HG03565 (cell line): ENCODE measurements at regions not wholly inside any gene's neighbourhood (a gene's known extent, or its start where the extent isn't known, plus 50 kb on each side); places are given as distances from the start of the nearest gene placed in this dataset.

ENCODE experiments used
- ATAC-seq: cut with Tn5 transposase; IDR thresholded peaks from one replicate; pipeline ENCODE4 v1.9.1; 2021; ENCODE audit warnings: mild to moderate bottlenecking, moderate library complexity; ENCODE audit not compliant: unreplicated experiment

DNA sequence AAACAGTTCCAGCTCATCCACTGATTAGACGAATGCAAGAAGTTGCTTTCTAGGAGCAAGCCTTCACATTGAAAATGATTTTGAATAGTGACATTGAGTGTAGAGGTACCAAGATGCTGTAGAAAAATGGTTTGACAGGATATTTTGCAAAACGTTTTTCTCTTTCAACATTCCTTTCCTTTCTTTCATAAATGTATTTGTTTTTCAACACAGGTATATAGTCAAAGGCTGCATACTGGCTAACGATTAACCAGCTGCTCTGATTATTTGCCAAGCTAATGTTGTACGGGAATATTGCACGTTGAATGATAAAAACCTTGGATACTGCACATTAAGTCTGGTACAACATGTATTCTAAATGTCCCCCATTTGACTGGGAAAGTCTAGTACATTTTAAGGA, 78.8 kb upstream of the TENT5A start:
- ATAC-seq: no peak

DNA sequence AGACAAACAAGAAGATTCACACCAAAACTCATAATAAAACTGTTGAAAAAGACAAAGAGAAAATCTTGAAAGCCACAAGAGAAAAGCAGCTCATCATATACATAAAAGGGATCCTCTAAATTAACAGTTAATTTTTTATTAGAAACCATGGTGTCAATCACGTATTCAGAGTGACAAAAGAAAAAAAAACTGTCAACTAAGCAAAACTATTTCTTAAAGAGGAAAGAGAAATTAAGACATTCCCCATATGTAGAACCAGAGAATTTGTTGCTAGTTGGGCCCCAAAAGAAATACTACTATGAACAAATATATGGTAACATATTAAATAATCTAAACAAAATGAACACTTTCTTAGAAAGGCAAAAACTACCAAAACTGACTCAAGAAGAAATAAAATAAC, 74.3 kb upstream of the TENT5A start:
- no peak for ATAC-seq

DNA sequence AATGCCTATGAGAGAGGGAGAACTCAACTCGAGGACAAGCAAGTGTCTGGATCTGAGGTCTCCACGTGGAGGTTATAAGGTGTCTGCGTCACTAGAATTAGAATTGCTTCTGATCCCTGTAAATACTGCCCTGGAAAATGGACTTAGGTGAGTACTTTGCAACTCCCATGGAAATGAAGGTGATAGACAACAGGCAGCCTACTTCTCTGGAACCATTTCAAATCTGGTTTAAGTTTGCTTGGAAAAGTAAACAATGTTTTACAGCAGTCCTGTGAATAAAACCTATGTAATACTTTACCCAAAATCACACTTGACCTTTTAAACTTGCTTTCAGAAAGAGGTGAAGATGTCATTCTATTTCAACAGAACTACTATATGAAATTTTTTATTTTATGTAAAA, 70.1 kb upstream of the TENT5A start:
- no peak for ATAC-seq

DNA sequence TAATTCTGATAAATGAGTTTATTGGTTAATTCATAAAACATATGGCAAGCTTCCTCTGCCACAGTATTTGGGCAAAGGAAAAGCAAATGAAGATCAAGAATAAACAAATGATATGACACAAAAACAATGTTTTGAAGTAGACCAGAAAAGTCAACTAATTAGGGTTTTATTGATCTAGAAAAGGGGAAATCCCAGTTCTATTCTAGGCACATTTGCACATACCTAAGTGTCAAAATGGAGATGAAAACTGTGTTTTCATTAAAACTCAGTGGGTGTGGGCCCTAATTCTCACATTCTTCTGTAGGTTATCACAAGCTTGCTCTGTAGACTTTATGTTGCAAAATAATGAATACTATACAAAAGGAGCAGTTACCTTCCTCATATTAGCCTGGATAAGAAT, 69.0 kb upstream of the TENT5A start:
- ATAC-seq: no peak

DNA sequence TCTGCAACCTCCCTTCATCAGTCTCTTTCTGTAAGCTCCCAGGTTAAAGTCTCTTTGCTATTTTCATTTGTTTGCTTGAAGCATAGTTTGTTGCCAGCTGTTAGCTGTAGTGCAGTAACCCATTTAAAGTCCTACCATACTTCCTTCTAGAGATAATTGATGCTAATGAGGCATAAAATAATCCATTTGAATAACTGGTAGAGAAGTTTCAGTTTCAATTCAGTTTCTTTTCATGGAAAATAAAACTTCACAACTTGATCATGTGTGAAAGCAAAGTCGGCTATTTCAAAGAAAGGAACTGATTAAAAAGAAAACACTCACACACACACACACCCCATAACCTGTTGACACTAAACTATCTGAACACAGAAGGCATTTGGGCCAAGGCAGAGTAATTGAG, 68.5 kb upstream of the TENT5A start:
- ATAC-seq: no peak

DNA sequence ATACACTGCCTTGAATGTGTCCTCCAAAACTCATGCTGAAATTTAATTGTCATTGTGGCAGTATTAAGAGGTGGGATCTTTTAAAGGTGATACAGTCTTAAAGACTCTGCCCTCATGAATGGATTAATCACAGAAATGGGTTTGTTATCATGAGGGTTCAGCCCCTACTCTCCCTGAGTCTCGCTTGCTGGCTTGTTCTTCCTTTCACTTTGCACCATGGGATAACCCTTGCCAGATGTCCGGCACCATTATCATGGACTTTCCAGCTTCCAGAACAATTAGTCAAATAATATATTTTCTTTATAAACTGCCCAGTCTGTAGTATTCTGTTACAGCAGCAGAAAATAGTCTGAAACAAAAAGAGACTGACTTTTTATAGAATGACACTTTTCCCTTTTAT, 67.9 kb upstream of the TENT5A start:
- ATAC-seq: no peak

DNA sequence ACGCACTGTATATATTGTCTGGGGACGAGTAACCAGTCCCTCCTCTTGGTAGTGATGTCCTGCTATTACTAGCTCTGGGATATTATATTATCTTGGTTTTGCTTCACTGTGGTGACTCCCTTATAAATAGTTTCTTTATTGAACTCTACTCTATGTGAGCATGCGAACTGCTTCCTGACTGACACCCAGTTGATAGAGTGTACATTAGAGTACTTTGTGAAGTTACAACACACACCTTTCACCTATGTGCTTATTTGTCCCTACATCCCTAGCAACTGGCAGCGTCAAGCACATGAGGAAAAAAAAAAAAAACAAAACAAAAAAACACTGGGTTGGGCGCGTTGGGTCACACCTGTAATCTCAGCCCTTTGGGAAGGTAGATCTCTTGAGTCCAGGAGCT, 67.3 kb upstream of the TENT5A start:
- ATAC-seq: no peak

DNA sequence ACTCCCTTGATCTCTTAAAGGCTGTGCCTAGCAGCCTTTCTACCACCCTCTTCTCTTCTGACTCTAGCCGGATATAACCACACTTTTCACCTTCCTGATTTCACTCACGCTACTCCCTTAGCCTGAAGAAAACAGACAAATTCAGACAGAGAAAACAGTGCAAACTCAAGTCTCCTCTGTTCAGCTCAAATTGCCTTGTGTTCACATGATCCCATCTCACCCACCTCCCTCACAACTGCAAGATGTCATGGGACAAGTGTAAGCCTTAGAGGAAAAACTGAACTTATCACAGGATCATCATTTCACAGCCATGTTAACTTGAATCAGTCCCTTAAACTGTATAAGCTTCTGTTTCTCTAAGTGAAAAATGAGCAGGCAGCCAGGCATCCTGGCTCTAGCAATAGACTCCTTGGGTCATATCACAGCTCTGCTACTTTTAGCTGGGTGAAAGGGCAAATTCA, 66.5 kb upstream of the TENT5A start:
- ATAC-seq: peak; percentile 64

DNA sequence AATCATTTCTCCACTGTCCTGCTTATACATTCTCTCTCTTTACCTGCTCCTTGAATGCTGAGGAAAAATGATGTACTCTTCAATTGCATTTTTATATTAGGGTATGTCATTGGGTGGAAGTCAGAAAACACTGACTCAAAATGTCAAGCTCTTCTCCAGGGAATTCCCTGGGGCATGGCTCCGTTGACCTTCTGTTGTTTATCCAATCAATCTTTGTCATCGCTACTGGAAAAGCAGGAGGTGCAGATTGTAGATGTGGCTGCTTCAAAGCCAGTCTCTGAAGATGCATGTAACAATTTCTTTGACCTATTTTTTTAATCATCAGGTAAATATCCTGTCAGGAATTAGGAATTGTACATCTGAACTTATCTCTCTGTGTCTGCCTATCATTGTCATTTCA, 63.9 kb upstream of the TENT5A start:
- no peak for ATAC-seq

DNA sequence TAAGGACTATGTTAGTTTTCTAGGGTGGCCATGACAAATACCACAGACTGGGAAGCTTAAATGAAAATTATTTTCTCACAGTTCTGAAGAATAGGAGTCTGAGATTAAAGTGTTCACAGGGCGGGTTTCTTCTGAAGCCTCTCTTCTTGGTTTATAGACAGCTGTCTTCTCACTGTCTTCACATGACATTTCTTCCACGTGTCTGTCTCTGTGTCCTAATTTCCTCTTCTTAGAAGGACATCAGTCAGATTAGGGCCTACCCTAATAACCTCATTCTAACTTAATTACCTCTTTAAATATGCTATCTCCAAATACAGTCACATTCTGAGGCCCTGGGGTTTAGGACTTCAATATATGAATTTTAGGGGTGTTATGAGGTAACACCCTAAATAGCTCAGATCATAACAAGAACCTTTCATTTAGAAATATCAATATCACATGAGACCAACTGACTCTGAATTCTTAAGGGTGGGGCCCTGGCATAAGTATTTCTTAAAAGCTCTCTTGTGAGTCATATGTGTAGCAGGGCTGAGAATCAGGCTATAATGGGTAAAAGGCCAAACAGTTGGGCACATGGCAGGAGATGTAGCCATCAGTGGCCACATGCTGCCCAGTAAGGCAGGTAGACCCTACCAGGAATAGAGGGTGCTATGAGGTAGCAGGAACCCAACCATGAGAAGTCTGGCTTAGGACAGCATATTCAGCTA, 62.0 kb upstream of the TENT5A start:
- no peak for ATAC-seq

DNA sequence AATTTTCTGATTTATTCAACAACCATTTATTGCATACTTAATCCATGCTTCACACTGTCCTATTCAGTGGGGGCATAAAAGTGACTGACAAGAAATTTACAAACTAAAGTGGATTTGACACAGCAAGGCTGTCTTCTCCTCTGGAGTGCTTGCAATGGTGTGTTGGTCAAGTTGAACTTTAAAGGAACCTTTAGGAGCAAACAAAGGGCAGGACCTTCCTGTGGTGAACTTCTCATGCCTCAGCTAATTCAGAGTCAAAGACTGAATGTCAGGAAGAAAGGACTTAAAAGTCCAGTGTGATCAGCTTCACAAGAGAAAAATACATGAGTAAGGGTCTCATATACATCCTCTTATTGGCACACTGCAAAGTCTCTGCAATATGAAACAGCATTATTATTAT, 60.8 kb upstream of the TENT5A start:
- no peak for ATAC-seq

DNA sequence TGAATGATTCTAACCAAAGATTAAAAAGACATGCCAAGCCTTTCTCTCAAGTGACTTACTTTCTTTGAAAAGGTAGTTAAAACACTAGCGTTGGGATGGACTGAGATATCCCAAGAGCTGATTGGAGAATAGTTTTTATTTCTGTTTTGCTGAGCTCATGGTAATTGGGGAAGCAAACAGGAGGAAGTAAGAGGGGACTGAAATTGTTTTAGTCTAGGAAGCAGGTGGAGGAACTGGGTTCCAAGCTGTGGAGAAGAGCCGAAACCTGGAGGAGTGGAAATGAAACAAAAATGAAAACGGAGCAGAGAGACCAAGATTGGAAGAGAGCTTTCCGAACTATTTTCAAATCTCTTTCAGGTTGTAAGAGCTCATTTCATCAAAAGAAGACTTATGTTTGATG, 59.9 kb upstream of the TENT5A start:
- no peak for ATAC-seq

DNA sequence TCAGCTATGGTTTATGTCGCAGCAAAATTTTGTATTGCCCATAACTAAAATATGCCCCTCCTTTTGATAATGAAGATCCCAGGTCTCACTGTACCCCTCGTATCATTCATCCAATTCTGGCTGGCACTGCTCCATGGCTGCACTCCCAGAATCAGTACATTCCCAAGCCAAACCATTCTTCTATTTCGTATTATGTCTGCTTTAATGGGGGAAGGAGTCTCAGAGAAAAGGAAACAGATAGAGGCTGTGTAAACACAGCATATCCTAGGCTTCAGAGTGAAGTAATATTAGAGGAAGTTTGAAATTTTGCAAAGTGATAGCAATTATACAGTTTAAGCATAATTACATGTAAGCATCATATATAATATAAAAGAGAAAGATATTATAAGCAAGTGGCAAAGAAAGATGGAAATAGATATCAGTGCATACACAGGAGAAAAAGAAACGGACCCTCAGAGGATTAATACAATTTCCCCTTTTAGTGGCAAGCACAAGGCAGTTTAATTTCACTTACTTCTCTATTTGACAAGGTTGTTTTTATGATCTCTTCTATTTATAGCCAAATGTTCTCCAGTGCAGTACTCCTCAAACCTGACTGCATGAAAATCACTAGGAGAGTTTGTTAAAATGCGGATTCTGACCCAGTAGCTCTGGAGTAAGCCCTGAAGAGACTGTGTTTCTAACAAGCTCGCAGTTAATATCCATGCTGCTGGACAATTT, 56.5 kb upstream of the TENT5A start:
- ATAC-seq: no peak

DNA sequence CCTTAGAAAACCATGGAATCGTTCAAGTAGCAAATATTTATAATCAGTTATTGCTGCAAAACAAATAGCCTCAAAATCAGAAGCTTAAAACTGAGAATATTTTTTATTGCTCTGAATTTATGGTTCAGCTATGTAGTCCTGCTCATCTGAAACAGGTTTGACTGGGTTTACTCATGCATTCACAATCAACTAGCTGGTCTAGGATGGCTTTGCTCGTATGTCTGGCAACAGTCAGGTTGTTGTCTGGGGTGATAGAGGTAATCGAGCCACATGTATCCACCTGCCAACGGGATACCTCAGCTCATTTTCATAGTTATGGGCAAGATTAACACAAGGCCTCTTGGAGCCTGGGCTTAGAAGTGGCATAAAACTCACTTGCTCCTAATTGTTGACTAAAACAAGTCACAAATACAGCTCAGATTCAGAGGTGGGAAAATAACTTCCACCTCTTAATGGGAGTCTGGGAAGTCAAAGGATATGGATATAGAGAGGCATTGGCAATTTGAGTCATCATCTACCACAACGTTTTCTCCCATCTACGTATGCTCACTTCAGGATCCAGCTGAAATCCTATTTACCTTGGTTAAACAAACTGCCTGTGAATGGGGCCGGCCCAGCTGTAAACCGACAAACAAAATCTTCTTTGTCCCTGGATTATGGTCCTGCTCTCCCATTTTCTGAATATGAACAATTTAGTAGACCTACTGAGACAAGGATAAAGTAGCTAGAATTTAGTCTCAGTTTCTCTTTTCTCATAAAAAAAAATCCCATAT, 54.5 kb upstream of the TENT5A start:
- no peak for ATAC-seq

DNA sequence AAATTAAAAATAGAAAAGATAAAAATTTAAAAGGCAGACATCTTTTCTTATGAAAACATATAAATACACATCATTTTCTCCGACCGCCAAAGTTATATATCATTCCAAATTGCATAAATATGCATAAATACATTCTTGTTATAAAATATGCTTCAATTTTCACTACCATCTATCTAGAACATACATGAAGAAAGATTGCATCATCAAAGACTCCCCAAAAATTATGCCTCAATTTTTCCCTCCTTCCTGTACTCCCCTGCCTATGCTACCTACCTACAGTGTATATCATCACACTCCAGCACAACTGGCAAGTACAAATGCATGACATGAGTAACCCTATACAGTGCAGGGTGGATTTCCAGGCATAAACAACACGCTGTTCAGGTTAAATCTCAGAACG, 49.9 kb upstream of the TENT5A start:
- no peak for ATAC-seq
